ENCODE measurements at regions not wholly inside any gene's neighbourhood (a gene's known extent, or its start where the extent isn't known, plus 50 kb on each side); places are given as distances from the start of the nearest gene placed in this dataset.

DNA sequence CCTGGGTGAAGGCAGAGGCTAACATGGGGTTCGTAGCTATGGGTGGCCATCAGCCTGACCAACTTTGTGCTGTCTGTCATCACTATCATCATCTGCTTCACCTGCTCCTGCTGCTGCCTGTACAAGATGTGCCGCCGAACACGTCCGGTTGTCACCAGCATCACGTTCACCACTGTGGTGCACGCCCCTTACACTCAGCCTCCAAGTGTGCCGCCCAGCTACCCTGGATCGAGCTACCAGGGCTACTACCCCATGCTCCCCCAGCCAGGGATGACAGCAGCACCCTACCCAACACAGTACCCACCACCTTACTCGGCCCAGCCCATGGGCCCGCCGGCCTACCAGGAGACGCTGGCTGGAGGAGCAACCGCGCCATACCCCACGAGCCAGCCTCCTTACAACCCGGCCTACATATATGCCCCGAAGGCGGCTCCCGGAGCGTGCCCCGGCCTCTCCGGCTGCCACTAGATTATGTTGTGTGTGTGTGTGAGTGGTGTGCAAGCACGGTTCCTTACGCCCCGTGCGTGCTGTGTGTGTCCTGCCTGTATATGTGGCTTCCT lies 213.4 kb upstream of the XIST start:
- Histone ChIP-seq H3K4me3 (ENCODE audit: low read length) (no peak overlapping the region), H3K27me3 (ENCODE audit: control insufficient read depth in 1 of 2, insufficient read depth in 2 of 2, low read length in 2 of 2) (no peaks in the 10 kb centered on the region), H3K9me3 (ENCODE audit: control insufficient read depth in 1 of 2, insufficient read depth in 1 of 2, low read length in 2 of 2) (peaks cover 0 to 25% of the 10 kb centered on the region in 2 experiments), H3K36me3 (ENCODE audit: insufficient read depth, low read length) (no peaks in the 10 kb centered on the region), H3K4me1 (ENCODE audit: insufficient read depth, low read length) (no peaks in the 10 kb centered on the region), H3K27ac (ENCODE audit: low read depth in 1 of 2, low read length in 2 of 2) (no peak overlapping the region)
- TF ChIP-seq, protein P1, sequence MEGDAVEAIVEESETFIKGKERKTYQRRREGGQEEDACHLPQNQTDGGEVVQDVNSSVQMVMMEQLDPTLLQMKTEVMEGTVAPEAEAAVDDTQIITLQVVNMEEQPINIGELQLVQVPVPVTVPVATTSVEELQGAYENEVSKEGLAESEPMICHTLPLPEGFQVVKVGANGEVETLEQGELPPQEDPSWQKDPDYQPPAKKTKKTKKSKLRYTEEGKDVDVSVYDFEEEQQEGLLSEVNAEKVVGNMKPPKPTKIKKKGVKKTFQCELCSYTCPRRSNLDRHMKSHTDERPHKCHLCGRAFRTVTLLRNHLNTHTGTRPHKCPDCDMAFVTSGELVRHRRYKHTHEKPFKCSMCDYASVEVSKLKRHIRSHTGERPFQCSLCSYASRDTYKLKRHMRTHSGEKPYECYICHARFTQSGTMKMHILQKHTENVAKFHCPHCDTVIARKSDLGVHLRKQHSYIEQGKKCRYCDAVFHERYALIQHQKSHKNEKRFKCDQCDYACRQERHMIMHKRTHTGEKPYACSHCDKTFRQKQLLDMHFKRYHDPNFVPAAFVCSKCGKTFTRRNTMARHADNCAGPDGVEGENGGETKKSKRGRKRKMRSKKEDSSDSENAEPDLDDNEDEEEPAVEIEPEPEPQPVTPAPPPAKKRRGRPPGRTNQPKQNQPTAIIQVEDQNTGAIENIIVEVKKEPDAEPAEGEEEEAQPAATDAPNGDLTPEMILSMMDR (IDR thresholded peaks at IDR 0.05) = no peak
- intact Hi-C loops (cut with DNase I, micrococcal nuclease) = no loop called here
- POLR2A ChIA-PET = no interaction called here
- CTCF ChIA-PET = no interaction called here
- Mint-ChIP-seq H3K36me3 (ENCODE audit: low read depth) (peaks cover 5% of the 10 kb centered on the region), H3K4me1 (ENCODE audit: low read depth) (peaks cover 5% of the 10 kb centered on the region), H3K27me3 (no peaks in the 10 kb centered on the region), H3K9me3 (peaks cover 6% of the 10 kb centered on the region), H3K4me3 (no peak overlapping the region), H3K27ac (no peak overlapping the region)
- DNase-seq (no peak), ATAC-seq (ENCODE audit: poor library complexity) (no peak)

- intact Hi-C loops (cut with DNase I, micrococcal nuclease) = no loop called here
- Mint-ChIP-seq H3K4me3 (no peak overlapping the region), H3K27me3 (no peaks in the 10 kb centered on the region), H3K36me3 (ENCODE audit: low read depth) (peaks cover 5% of the 10 kb centered on the region), H3K27ac (no peak overlapping the region), H3K4me1 (ENCODE audit: low read depth) (peaks cover 5% of the 10 kb centered on the region), H3K9me3 (peaks cover 6% of the 10 kb centered on the region)
- Histone ChIP-seq H3K9me3 (ENCODE audit: control insufficient read depth in 1 of 2, insufficient read depth in 1 of 2, low read length in 2 of 2) (peaks cover 0 to 16% of the 10 kb centered on the region in 2 experiments), H3K27ac (ENCODE audit: low read depth in 1 of 2, low read length in 2 of 2) (no peak overlapping the region), H3K27me3 (ENCODE audit: control insufficient read depth in 1 of 2, insufficient read depth in 2 of 2, low read length in 2 of 2) (no peaks in the 10 kb centered on the region), H3K36me3 (ENCODE audit: insufficient read depth, low read length) (no peaks in the 10 kb centered on the region), H3K4me3 (ENCODE audit: low read length) (no peak overlapping the region), H3K4me1 (ENCODE audit: insufficient read depth, low read length) (no peaks in the 10 kb centered on the region)
- ChIA-PET POLR2A (no interaction called here), CTCF (no interaction called here)
- ATAC-seq (ENCODE audit: poor library complexity) (no peak), DNase-seq (no peak)
- TF ChIP-seq, protein P1 (IDR thresholded peaks at IDR 0.05) = no peak
Measured at GRCh38 chrX:74063426-74064155, 211.1 kb upstream of the XIST start.

DNA sequence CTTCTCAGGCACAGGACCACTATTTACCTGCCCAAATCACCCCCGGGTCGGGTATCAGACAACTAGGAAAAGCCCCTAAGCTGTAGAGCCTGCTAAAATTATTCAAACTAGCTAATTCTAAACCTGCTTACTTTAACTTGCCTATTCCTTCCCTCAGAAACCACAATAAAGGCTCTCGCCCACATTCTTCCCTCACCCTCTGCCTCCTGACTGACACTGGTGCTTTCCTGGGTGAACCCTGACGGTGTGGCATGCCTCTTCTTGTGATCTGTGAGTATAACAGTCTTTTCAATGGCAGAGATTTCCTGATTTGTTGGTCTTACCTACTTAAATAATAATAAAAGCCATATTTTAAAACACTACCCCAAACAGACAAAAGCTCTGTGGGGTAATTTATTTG lies 209.4 kb upstream of the XIST start:
- Histone ChIP-seq H3K27me3 (ENCODE audit: control insufficient read depth in 1 of 2, insufficient read depth in 2 of 2, low read length in 2 of 2) (no peaks in the 10 kb centered on the region), H3K9me3 (ENCODE audit: control insufficient read depth in 1 of 2, insufficient read depth in 1 of 2, low read length in 2 of 2) (peaks cover 0 to 13% of the 10 kb centered on the region in 2 experiments), H3K27ac (ENCODE audit: low read depth in 1 of 2, low read length in 2 of 2) (no peak overlapping the region), H3K36me3 (ENCODE audit: insufficient read depth, low read length) (no peaks in the 10 kb centered on the region), H3K4me3 (ENCODE audit: low read length) (no peak overlapping the region), H3K4me1 (ENCODE audit: insufficient read depth, low read length) (no peaks in the 10 kb centered on the region)
- peaks cover 5% of the 10 kb centered on the region for H3K4me1 Mint-ChIP-seq (ENCODE audit: low read depth)
- no peaks in the 10 kb centered on the region for H3K9me3 Mint-ChIP-seq
- CTCF ChIA-PET = no interaction called here
- DNase-seq = no peak
- no peaks in the 10 kb centered on the region for H3K27me3 Mint-ChIP-seq
- POLR2A ChIA-PET = no interaction called here
- H3K36me3 Mint-ChIP-seq (ENCODE audit: low read depth) = no peaks in the 10 kb centered on the region
- no peak for ATAC-seq (ENCODE audit: poor library complexity)
- no peak overlapping the region for H3K4me3 Mint-ChIP-seq
- no peak overlapping the region for H3K27ac Mint-ChIP-seq
- intact Hi-C loops (cut with DNase I, micrococcal nuclease) = no loop called here
- TF ChIP-seq, protein P1 (IDR thresholded peaks at IDR 0.05) = no peak
